Suprapubic skin (tissue), 4 donors: ENCODE measurements at regions not wholly inside any gene's neighbourhood (a gene's known extent, or its start where the extent isn't known, plus 50 kb on each side); places are given as distances from the start of the nearest gene placed in this dataset.
"Not testable (repeated sequence)": the region's sequence is repeated elsewhere in the genome, so short reads cannot be mapped to it uniquely, and the experiment has no call there.

ENCODE experiments used
- DNase-seq, 2 donors: peaks; one replicate each; pipeline ENCODE4 v3.0.0-alpha.2; 2019; ENCODE audit warnings: low spot score in 2 of 2
- H3K27ac ChIP-seq: fragments of 200-600 bp; sonication (generic); one replicate; pipeline ENCODE4 v1.5.1; 2019
- H3K27me3 ChIP-seq: fragments of 200-600 bp; sonication (generic); one replicate; pipeline ENCODE4 v1.5.1; 2019
- H3K36me3 ChIP-seq: fragments of 200-600 bp; sonication (generic); one replicate; pipeline ENCODE4 v1.5.1; 2019
- H3K4me1 ChIP-seq: fragments of 200-600 bp; sonication (generic); one replicate; pipeline ENCODE4 v1.5.1; 2019
- H3K4me3 ChIP-seq: fragments of 200-600 bp; sonication (generic); one replicate; pipeline ENCODE4 v1.5.1; 2019; ENCODE audit warnings: mild to moderate bottlenecking
- H3K9me3 ChIP-seq: fragments of 200-600 bp; sonication (generic); one replicate; pipeline ENCODE4 v1.5.1; 2019
- EP300 ChIP-seq: sonication (generic); formaldehyde crosslinking; IDR thresholded peaks from one replicate; pipeline ENCODE4 v1.6.1; 2017; ENCODE audit warnings: antibody characterized with exemption
- POLR2A ChIP-seq, 2 donors: fragments of 450-650 bp; IDR thresholded peaks; one replicate each; pipeline ENCODE4 v1.6.1; 2017; ENCODE audit warnings: antibody characterized with exemption in 2 of 2, mild to moderate bottlenecking in 2 of 2, moderate library complexity in 2 of 2
- POLR2AphosphoS5 ChIP-seq, 3 donors: sonication (generic); formaldehyde crosslinking; IDR thresholded peaks; one replicate each; pipeline ENCODE4 v1.6.1; 2017; ENCODE audit warnings: antibody characterized with exemption in 3 of 3
- WGBS: methylation state at CpG from one replicate; pipeline ENCODE4 v1.1.5; 2018; 5-methylcytosine and 5-hydroxymethylcytosine counted together
- TF ChIP-seq, protein P1 (sequence below), 2 donors: fragments of 200-600 bp in 1 of 2; fragments of 450-650 bp in 1 of 2; sonication (generic) in 1 of 2; IDR thresholded peaks; one replicate each; pipeline ENCODE4 v1.5.1; 2016 to 2019; ENCODE audit warnings: antibody characterized with exemption in 2 of 2, mild to moderate bottlenecking in 1 of 2, moderate library complexity in 1 of 2

DNA sequence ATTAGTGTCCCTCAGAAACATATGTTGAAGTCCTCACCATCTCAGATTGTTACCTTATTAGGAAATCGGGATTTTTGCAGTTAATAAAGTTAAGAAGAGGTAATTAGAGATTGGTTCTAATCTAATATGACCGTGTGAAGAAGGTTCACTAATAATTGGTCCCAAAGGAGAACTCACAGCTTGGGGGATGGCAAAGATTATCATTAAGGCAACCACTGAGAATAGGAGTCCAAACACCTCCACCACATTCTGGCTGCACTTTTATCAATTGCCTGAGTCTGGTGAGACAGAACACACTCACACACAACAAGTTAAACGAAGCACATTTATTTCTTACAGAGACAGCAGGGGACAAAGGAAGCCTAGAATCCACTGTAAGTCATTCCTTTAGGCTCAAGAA lies 94.9 kb upstream of the PRDM9 start:
- Histone ChIP-seq H3K27me3 (no peaks in the 10 kb centered on the region), H3K9me3 (no peaks in the 10 kb centered on the region), H3K4me1 (no peaks in the 10 kb centered on the region), H3K4me3 (no peak overlapping the region), H3K27ac (no peak overlapping the region), H3K36me3 (no peaks in the 10 kb centered on the region)
- no peak for TF ChIP-seq EP300
- TF ChIP-seq POLR2AphosphoS5 (IDR thresholded peaks at IDR 0.05) = no peak
- no peak for TF ChIP-seq POLR2A (IDR thresholded peaks at IDR 0.05)
- TF ChIP-seq, protein P1, sequence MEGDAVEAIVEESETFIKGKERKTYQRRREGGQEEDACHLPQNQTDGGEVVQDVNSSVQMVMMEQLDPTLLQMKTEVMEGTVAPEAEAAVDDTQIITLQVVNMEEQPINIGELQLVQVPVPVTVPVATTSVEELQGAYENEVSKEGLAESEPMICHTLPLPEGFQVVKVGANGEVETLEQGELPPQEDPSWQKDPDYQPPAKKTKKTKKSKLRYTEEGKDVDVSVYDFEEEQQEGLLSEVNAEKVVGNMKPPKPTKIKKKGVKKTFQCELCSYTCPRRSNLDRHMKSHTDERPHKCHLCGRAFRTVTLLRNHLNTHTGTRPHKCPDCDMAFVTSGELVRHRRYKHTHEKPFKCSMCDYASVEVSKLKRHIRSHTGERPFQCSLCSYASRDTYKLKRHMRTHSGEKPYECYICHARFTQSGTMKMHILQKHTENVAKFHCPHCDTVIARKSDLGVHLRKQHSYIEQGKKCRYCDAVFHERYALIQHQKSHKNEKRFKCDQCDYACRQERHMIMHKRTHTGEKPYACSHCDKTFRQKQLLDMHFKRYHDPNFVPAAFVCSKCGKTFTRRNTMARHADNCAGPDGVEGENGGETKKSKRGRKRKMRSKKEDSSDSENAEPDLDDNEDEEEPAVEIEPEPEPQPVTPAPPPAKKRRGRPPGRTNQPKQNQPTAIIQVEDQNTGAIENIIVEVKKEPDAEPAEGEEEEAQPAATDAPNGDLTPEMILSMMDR (IDR thresholded peaks at IDR 0.05) = no peak
- no peak for DNase-seq
- WGBS = 59% methylated on average over 3 of the region's 3 CpGs

DNA sequence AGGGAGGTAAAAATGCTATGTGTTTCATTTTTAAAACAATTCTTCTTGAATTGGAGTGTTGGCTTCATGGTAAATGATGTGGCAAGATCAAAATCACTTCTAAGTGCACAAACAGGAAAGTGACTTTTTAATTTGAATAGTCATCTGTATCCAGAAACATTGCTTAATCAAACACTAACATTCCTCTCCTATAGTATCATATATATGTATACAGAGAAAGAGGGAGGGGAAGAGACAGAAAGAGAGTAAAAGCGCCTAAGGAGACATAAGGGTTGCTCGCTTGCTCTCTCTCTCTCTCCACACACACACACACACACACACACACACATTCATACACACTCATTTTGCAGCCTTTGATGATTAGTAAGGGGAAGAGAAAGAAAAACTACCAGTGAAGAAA lies 95.4 kb upstream of the PRDM9 start:
- no peaks in the 10 kb centered on the region for H3K9me3 ChIP-seq
- no peaks in the 10 kb centered on the region for H3K36me3 ChIP-seq
- H3K4me3 ChIP-seq = no peak overlapping the region
- DNase-seq = no peak
- TF ChIP-seq EP300 (no peak), POLR2A (IDR thresholded peaks at IDR 0.05) (no peak), POLR2AphosphoS5 (IDR thresholded peaks at IDR 0.05) (no peak)
- TF ChIP-seq, protein P1 (IDR thresholded peaks at IDR 0.05) = no peak
- no peaks in the 10 kb centered on the region for H3K27me3 ChIP-seq
- H3K27ac ChIP-seq = no peak overlapping the region
- 56% methylated on average over 2 of the region's 2 CpGs for WGBS
- no peaks in the 10 kb centered on the region for H3K4me1 ChIP-seq

DNA sequence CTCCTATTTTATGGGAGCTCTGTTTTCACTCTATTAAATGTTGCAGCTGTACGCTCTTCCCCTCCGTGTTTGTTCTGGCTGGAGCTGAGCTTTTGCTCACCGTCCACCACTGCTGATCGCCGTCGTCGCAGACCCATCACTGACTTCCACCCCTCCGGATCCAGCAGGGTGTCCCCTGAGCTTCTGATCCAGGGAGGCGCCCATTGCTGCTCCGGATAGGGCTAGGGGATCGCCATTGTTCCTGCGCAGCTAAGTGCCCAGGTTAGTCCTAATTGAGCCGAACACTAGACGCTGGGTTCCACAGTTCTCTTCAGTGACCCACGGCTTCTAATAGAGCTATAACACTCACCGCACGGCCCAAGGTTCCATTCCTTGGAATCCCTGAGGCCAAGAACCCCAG lies 96.2 kb upstream of the PRDM9 start:
- Histone ChIP-seq H3K27me3 (no peaks in the 10 kb centered on the region), H3K4me3 (no peak overlapping the region), H3K27ac (no peak overlapping the region), H3K36me3 (no peaks in the 10 kb centered on the region), H3K9me3 (no peaks in the 10 kb centered on the region), H3K4me1 (no peaks in the 10 kb centered on the region)
- TF ChIP-seq POLR2AphosphoS5 (IDR thresholded peaks at IDR 0.05) (no peak), EP300 (no peak), POLR2A (IDR thresholded peaks at IDR 0.05) (no peak)
- TF ChIP-seq, protein P1 (IDR thresholded peaks at IDR 0.05) = no peak
- no peak for DNase-seq
- 96% methylated on average over 17 of the region's 17 CpGs for WGBS

DNA sequence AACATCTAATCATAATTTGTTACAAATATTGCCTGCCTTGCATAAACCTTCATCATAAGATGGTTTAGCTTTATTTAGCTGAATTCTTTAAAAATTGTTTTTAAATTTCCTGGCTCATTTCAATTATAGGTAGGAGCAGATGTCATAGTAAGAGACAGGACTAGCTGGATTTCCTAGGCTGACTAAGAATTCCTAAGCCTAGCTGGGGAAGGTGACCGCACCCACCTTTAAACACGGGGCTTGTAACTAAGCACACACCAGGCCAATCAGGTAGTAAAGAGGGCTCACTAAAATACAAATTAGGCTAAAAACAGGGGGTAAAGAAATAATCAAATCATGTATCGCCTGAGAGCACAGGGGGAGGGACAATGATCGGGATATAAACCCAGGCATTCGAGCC lies 96.6 kb upstream of the PRDM9 start:
- not testable (repeated sequence) for H3K4me1 ChIP-seq, H3K27ac ChIP-seq, H3K9me3 ChIP-seq, H3K27me3 ChIP-seq, H3K4me3 ChIP-seq, DNase-seq, H3K36me3 ChIP-seq
- WGBS = 79% methylated on average over 5 of the region's 5 CpGs

DNA sequence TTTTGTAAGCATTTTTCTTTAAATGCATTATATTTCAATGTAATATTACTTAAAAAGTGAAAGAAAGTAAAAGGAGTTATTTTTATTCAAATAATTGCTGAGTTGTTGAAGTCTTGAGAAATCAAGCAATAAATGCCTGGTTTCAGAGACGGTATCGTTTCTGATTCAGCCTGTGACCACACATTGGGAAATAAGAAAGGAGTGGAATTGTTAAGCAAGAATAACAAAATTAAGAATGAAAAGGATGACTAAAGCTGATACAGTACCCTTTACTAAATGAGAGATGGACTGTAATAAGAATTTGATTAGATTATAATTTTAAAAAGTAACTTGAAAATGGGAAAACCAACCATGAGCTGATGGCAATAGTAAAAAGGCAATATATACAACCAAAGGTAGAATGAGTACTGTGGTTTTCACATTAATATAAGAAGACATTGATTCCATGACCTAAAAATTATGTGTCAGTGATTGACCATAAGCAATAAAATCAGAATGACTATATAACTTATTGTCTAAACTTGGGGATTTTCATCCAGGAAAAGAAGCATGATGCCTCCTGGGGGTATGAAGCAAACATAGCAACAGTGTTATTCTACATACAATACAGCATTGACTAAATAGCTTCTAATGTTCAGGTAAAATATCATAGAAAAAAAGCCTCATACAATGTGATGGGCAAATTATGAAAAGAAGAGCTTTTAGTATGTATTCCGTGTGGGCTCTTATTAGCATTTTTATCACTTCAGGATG lies 101.9 kb upstream of the PRDM9 start:
- Histone ChIP-seq H3K4me3 (no peak overlapping the region), H3K4me1 (no peaks in the 10 kb centered on the region), H3K9me3 (no peaks in the 10 kb centered on the region), H3K27ac (no peak overlapping the region), H3K27me3 (no peaks in the 10 kb centered on the region), H3K36me3 (no peaks in the 10 kb centered on the region)
- DNase-seq = no peak
- TF ChIP-seq EP300 (no peak), POLR2A (IDR thresholded peaks at IDR 0.05) (no peak), POLR2AphosphoS5 (IDR thresholded peaks at IDR 0.05) (no peak)
- TF ChIP-seq, protein P1 (IDR thresholded peaks at IDR 0.05) = no peak
- WGBS = 87% methylated on average over 3 of the region's 3 CpGs

DNA sequence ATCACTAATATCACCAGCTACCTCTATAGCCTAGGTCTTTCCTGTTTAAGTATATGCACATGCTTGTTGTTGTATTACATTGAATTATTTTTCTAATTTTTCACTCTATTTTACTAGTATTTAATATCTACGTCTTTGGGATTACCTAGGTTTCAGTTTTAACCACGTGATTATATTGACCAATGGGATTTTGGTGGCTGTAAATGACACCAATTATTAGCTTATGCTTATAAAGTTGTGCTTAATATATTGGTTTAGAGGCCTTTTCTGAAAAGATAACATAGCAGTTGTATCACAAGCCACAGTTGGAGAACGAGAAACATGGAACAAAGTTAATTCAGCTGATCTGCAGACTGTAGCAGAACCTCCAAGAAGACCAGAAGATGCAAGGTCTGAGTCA lies 104.8 kb upstream of the PRDM9 start:
- no peak for DNase-seq
- H3K27ac ChIP-seq = no peak overlapping the region
- no peaks in the 10 kb centered on the region for H3K9me3 ChIP-seq
- no peak overlapping the region for H3K4me3 ChIP-seq
- H3K4me1 ChIP-seq = no peaks in the 10 kb centered on the region
- 63% methylated on average over 3 of the region's 3 CpGs for WGBS
- H3K27me3 ChIP-seq = no peaks in the 10 kb centered on the region
- H3K36me3 ChIP-seq = no peaks in the 10 kb centered on the region
- TF ChIP-seq POLR2AphosphoS5 (IDR thresholded peaks at IDR 0.05) = no peak
- TF ChIP-seq, protein P1 (IDR thresholded peaks at IDR 0.05) = no peak
- no peak for TF ChIP-seq POLR2A (IDR thresholded peaks at IDR 0.05)
- no peak for TF ChIP-seq EP300
